ENCODE measurements at regions not wholly inside any gene's neighbourhood (a gene's known extent, or its start where the extent isn't known, plus 50 kb on each side); places are given as distances from the start of the nearest gene placed in this dataset.
A peak's percentile ranks its signal among the peaks of the same experiment; 100 is the strongest.

DNA sequence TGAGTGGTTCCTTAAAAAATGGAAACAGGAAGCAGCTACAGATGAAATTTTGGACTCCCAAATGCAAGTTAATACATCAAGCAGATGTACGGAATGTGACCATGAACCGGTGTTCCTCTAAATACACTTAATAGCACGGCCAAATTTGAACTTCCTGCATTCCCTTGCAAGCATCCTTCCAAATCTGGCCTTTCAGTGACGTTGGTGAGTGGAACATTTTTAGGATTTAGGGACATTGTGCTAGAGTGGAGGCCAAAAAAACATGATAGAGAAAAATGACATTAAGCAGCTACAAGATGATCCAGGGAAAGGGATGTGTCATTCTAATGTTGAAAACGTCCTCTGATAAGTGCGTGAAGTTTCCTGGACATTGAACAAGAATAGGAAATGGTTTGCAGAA is 62.1 kb downstream of the CTAGE1 start:
- no peak for DNase-seq

DNA sequence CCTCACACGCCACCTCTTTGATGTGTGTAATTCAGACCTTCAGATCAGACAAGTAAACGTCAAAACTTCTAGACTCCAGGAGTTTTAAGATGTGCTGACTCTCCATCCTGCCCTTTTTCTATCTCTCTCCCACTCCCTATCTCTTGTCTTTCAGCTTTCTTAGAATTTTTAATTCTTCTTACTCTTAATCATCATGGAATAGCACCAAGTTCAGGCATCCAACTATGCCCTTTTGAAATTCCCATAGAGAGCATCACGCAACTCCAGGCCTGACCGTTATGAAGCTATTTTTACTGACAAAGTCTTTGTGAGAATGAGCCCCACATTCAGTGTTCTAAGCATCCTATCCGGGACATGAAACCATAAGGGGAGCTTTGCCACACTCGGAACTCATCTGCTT is 62.6 kb downstream of the CTAGE1 start:
- DNase-seq, result no peak

GRCh38 chr18:22349966-22350365 is 67.7 kb downstream of the CTAGE1 start:
- DNase-seq, result no peak

DNA sequence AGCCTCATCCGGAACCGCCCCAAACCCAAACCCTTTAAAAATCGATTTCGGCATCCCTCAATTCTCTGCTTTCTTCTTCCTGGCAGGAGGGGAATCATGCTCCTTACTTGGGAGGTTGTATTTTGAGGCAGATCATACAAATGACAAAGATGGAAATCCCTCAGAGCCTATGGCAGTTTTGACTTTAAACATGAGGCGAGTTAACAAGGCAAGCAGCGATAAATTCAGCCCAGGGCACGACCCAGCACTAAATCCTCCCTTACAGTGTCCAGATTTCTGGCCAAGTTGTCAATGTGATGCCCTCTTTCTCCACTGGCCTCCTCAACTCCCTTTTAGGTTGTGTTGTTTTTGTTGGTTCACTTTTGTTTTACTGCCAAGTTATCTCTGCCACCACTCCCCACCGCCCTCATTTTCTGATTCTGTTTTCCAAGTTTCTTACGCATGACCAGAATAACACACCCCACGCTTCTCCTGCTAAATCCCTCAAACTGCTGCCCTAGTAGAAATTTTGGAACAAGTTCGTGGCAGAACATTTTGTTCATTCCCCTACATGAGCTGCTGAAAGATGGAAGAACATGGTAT is 68.3 kb downstream of the CTAGE1 start:
- DNase-seq, result no peak

- DNase-seq, result no peak
Observed at GRCh38 chr18:22348521-22349316, 69.0 kb downstream of the CTAGE1 start.

- DNase-seq, result no peak
Observed at GRCh38 chr18:22347606-22348511, 69.9 kb downstream of the CTAGE1 start.

DNA sequence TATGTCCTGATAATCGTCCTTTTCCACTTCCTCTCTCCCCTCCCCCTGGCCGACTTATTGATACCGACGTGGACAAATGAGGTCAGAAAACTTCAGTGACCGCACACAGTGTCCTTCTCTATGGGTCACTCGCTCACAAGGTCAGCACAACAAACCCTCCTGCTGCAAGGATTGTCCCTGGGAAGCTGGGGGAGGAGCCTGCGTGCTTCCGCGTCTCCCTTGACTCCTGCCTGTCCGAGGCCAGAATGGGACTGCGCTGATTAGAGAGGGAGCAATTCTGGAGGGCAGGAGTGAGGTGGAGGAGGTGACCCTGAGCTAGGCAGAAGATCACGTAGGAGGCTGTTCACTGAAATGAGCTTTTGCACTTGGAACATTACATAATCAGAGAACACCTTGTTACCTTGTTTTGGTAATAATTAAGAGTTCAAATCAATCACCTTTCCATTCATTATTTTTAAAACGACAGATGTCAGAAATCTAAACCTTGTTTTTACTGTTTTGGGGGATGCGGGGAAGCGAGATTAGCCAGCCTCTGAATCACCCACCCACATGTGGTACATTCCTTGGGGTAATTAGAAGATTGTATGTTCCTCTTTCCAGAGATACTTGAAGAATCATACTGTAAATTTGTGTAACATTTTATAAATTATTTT is 70.6 kb downstream of the CTAGE1 start:
- no peak for DNase-seq

GRCh38 chr18:22346401-22346952 is 71.2 kb downstream of the CTAGE1 start:
- no peak for DNase-seq

DNA sequence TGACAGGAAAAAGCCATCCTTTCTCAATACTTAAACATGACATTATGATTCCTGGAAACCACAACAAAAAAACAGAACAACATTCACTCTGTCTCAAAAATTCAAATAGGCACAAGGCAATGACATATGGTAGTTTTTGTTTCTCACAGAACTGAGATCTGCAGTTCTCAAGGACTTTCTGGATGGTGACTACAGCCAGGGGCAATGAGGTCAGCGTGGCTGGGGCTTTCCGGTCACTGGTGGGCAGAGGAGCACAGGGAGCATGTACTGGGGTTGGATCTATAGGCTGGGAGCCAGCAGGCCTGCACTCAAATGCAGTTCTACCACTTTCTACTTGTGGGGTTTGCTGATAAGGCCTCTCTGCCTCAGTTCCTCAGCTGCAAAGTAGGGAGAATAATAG is 72.0 kb downstream of the CTAGE1 start:
- no peak for DNase-seq

GRCh38 chr18:22344908-22345670 is 72.6 kb downstream of the CTAGE1 start:
- no peak for DNase-seq

- DNase-seq, result no peak
Observed at GRCh38 chr18:22344445-22344844, 73.3 kb downstream of the CTAGE1 start.

DNA sequence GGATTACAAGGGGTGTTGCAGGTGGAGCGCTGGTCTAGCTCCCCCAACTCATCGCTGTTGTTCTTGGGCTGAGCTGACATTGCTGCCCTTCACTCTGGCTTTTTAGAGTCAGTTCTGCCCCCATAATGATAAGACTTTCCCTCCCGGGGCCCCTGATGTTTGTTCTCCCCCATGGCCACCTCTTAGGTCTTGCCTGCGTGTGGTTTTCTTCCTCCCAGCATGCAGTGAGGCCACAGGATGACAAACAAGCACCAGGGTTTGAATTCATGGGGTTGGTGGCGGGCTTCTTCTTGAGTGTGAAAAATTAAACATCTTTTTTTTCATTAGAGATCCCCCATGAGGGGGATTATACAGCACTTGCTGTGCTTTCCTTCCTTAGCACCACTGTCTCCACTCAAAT is 74.1 kb downstream of the CTAGE1 start:
- DNase-seq, result no peak

DNA sequence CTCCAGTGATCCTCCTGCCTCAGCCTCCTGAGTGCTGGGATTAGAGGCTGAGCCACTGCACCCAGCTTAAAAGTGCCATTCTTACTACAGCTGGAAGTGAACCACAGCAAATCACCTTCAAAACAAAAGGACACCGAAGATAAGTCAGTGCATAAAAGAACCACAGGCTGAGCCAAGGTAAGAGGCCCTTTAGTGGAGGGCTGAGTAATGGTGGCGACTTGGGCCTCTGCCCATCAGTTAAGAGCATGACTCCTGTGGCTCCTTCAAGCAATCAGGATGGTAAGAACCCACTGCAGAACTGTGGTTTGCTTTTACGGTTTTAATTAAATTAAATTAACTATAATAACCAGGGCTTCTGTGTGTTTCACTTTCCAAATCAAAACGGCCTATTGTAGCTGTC is 75.1 kb downstream of the CTAGE1 start:
- peak; percentile 49 for DNase-seq

GRCh38 chr18:22340331-22340730 is 77.4 kb downstream of the CTAGE1 start:
- no peak for DNase-seq

- no peak for DNase-seq
Observed at GRCh38 chr18:22339913-22340312, 77.8 kb downstream of the CTAGE1 start.

DNA sequence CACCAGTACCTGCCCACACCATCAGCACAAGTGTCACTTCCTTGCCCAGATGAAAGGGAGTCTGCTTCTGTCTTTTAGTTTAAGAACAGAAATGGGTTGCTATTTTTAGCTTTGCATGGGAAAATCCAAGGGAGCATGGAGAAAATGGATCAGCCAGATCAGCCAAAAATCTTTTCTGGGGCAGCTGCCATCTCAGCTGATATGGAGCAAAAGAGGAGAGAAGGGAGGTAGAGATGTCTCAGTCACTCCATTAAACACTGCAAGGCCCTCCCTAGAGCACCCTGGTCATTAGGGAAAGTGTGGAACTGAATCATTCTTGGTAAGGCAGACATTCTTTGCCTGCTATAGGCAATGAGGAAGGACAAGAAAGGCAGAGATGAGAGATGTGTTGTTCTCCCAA is 79.9 kb downstream of the CTAGE1 start:
- no peak for DNase-seq

DNA sequence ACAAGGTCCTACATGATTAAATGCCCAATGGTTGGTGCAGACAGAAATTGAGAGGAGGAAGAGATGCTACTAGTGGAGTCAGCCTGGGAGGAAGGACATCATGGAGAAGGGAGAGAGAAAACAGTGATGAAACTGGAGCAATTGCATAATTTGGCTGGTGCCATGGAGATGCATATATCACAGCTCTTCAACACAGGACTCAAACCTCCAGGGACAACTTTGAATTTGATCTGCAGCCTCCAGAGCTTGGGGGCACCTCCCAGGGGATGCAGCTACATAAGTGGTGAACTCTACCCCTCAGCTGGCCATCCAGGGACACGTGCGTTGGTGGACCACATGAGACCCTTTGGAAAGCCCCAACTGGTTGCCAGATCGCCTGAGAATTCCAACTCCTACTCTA is 80.4 kb downstream of the CTAGE1 start:
- DNase-seq, result no peak

GRCh38 chr18:22336406-22336805 is 81.3 kb downstream of the CTAGE1 start:
- DNase-seq, result no peak

DNA sequence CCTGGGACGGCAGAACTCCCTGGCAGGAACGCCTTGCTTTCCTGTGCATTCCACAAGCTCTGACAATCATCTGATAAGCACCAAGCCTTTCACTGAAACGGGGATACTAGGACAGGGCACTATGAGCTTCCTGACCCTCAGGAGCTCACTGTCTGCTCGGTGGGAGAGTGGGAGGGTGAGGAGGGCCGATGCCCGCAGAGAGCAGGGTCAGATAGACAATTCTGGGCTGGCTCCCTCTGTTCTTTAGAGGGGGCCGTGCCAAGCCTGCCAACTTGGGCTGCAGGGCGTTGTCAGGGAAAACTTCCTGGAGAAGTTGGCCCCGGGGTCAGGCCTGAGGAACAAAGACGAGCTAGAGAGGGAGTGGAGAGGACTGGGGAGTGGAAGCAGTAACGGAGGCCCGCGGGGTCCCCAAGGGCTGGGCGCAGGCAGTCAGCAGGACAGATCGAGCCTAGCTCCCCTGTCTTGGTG is 82.0 kb downstream of the CTAGE1 start:
- no peak for DNase-seq

- DNase-seq, result no peak
Observed at GRCh38 chr18:22334567-22334966, 83.1 kb downstream of the CTAGE1 start.

DNA sequence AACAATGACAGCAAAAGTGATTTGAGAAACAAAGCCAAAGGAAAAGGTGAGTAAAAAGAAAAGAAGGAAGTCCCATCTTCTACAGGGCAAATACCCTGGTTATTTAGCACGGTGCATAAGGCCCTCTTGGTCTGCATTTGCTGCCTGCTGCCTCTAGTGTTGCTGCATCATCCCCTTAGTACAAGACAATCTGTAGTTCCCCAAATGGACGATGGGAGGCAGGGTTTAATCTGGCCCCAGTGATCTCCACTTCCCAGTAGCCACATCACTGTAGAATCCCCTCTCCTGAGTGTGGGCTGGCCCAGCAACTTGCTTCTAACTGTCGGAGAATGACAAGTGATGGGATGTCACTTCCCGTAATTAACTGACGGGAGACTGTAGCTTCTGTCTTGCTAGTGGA is 85.1 kb downstream of the CTAGE1 start:
- DNase-seq, result no peak

GRCh38 chr18:22330508-22330907 is 87.2 kb downstream of the CTAGE1 start:
- no peak for DNase-seq

Measured in stimulated activated CD8-positive, alpha-beta memory T cell treated with anti-CD3 and anti-CD28 coated beads, Interleukin-4, amount 100 ng/mL, for 48 hours (primary cell).